ENCODE measurements at regions not wholly inside any gene's neighbourhood (a gene's known extent, or its start where the extent isn't known, plus 50 kb on each side); places are given as distances from the start of the nearest gene placed in this dataset.
A peak's percentile ranks its signal among the peaks of the same experiment; 100 is the strongest.

GRCh38 chr6:98485593-98485992 lies 348.8 kb upstream of the POU3F2 start:
- no peak for DNase-seq

GRCh38 chr6:98486057-98486456 lies 348.3 kb upstream of the POU3F2 start:
- DNase-seq = no peak

GRCh38 chr6:98487612-98488011 lies 346.8 kb upstream of the POU3F2 start:
- DNase-seq = peak; percentile 2

GRCh38 chr6:98498144-98498775 lies 336.1 kb upstream of the POU3F2 start:
- no peak for DNase-seq

- peak; percentile 40 for DNase-seq
These were observed 335.5 kb upstream of the POU3F2 start for GRCh38 chr6:98498866-98499265.

GRCh38 chr6:98514073-98514720 lies 320.2 kb upstream of the POU3F2 start:
- no peak for DNase-seq

GRCh38 chr6:98514796-98515195 lies 319.6 kb upstream of the POU3F2 start:
- no peak for DNase-seq

- no peak for DNase-seq
These were observed 318.2 kb upstream of the POU3F2 start for GRCh38 chr6:98516206-98516605.

GRCh38 chr6:98516866-98517265 lies 317.5 kb upstream of the POU3F2 start:
- no peak for DNase-seq

- no peak for DNase-seq
These were observed 308.5 kb upstream of the POU3F2 start for GRCh38 chr6:98525860-98526259.

GRCh38 chr6:98526465-98526864 lies 307.9 kb upstream of the POU3F2 start:
- DNase-seq = no peak

GRCh38 chr6:98529364-98529763 lies 305.0 kb upstream of the POU3F2 start:
- peak; percentile 68 for DNase-seq

GRCh38 chr6:98530732-98531131 lies 303.6 kb upstream of the POU3F2 start:
- no peak for DNase-seq

GRCh38 chr6:98532004-98532403 lies 302.4 kb upstream of the POU3F2 start:
- no peak for DNase-seq

- DNase-seq = no peak
These were observed 294.6 kb upstream of the POU3F2 start for GRCh38 chr6:98539741-98540140.

- DNase-seq = no peak
These were observed 288.0 kb upstream of the POU3F2 start for GRCh38 chr6:98546376-98546775.

- DNase-seq = no peak
These were observed 287.2 kb upstream of the POU3F2 start for GRCh38 chr6:98547151-98547550.

GRCh38 chr6:98547634-98548033 lies 286.7 kb upstream of the POU3F2 start:
- DNase-seq = no peak

- no peak for DNase-seq
These were observed 286.1 kb upstream of the POU3F2 start for GRCh38 chr6:98548301-98548700.

- DNase-seq = no peak
These were observed 274.0 kb upstream of the POU3F2 start for GRCh38 chr6:98560418-98560817.

GRCh38 chr6:98560841-98561240 lies 273.5 kb upstream of the POU3F2 start:
- no peak for DNase-seq

GRCh38 chr6:98566126-98566525 lies 268.2 kb upstream of the POU3F2 start:
- peak; percentile 68 for DNase-seq

- DNase-seq = no peak
These were observed 261.8 kb upstream of the POU3F2 start for GRCh38 chr6:98572579-98572978.

- peak; percentile 65 for DNase-seq
These were observed 259.4 kb upstream of the POU3F2 start for GRCh38 chr6:98574984-98575383.

- no peak for DNase-seq
These were observed 257.6 kb upstream of the POU3F2 start for GRCh38 chr6:98576791-98577190.
